ENCODE measurements at regions not wholly inside any gene's neighbourhood (a gene's known extent, or its start where the extent isn't known, plus 50 kb on each side); places are given as distances from the start of the nearest gene placed in this dataset.
"Not testable (repeated sequence)": the region's sequence is repeated elsewhere in the genome, so short reads cannot be mapped to it uniquely, and the experiment has no call there.

DNA sequence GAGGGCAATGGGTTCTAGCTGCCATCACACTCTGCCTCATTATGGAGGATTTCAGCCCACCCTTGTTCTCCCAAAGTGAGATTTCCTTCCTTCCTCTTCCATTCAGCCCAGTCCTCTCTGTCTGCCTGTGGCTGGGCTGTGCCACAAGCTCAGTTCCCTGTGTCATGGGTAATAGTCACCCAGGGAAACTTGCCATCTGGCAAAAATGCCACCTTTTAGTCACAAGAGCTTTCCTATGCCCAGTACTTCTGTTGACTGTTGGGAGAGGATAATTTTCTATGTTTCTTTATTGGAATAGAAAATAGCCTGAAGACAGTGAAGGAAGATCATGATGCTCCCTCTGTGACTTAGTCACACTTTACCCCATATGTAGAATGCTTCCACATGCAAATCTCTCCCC lies 71.4 kb downstream of the TLR4 start:
- DNase-seq (ENCODE audit: low read depth in 3 of 3), result no peak

DNA sequence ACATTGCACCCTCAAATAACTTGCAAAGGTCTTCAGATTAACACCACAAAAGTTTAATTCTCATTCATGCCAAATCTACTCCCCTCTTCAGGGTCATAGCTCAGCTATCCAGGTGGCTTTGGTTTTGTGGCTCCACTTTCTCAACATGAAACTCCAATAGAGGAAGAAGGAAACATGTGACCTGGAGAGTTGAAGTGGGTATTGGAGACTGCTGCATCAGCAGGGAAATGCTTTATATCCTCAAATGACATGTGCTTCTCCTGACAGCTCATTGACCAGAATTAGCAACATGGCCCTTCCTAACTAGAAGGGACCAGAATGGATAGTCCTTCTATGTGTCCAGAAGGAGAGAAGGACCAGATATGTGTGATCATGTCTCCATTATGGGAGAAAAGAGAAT lies 73.6 kb downstream of the TLR4 start:
- no peak for DNase-seq (ENCODE audit: low read depth in 3 of 3)

DNA sequence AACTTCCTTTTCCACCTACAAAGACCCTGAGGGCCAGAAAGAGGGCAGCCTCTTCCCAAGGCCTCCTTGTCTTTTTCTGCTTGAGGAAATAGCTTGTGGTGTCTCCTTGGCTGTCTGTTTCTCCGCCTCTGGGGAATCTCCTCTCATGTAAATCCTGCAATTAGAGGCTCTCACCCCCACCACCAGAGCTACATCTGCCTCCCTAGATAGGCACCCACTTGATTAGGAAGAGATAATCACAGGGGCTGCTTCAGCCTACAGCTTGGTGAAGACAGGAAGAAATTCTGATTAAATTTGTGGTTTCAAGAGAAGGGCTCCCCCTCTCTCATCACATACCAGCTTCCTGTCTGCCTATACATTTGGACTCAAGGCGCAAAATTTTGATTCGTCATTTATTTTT lies 75.6 kb downstream of the TLR4 start:
- no peak for DNase-seq (ENCODE audit: low read depth in 3 of 3)

GRCh38 chr9:117782931-117783788 lies 79.0 kb downstream of the TLR4 start:
- peak; percentile 7 to 28 (median 20) for DNase-seq (ENCODE audit: low read depth in 3 of 3)

DNA sequence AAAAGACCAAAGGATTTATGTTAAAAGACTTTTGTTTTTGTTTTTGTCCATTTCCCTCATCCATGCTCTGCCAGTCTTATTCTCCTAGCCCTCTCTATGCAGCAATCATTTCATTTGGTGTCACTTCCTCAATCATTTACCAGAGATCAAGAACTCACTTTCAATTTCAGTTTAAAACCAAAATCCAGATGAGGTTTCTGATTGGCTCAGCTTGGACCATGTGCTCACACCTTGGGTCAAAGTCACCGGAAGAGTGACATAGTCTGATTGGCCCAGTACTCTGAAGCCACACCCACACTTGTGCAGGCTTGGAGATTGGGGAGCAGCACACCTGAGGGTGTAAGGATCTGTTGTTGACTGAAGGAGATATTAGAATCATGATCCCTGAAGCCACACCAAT lies 79.6 kb downstream of the TLR4 start:
- no peak for DNase-seq (ENCODE audit: low read depth in 3 of 3)

- no peak for DNase-seq (ENCODE audit: low read depth in 3 of 3)
These were observed 80.8 kb downstream of the TLR4 start for GRCh38 chr9:117784996-117785395.

DNA sequence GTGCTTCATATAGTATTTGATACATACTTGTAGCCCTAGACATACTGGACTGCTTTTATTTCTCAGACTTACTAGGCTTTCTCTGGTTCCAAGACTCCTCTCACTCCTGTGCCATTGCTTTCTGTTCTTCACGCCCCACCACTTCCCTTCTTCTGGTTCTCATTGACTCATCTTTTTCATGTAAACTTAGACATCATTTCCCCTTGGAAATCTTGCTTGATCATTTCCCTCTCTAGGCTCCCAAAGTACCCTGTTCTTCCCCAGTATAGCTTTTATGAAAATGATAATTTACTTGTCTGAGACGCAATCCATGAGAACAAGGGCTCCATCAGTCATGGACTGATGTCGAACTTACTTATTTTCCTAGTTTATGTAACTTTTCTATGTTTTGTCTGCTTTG lies 83.5 kb downstream of the TLR4 start:
- no peak for DNase-seq (ENCODE audit: low read depth in 3 of 3)

- no peak for DNase-seq (ENCODE audit: low read depth in 3 of 3)
These were observed 91.1 kb downstream of the TLR4 start for GRCh38 chr9:117795271-117795670.

GRCh38 chr9:117796681-117797080 lies 92.5 kb downstream of the TLR4 start:
- DNase-seq (ENCODE audit: low read depth in 3 of 3), result no peak

GRCh38 chr9:117800389-117800788 lies 96.2 kb downstream of the TLR4 start:
- DNase-seq (ENCODE audit: low read depth in 3 of 3), result no peak

- no peak for DNase-seq (ENCODE audit: low read depth in 3 of 3)
These were observed 105.5 kb downstream of the TLR4 start for GRCh38 chr9:117809751-117810150.

DNA sequence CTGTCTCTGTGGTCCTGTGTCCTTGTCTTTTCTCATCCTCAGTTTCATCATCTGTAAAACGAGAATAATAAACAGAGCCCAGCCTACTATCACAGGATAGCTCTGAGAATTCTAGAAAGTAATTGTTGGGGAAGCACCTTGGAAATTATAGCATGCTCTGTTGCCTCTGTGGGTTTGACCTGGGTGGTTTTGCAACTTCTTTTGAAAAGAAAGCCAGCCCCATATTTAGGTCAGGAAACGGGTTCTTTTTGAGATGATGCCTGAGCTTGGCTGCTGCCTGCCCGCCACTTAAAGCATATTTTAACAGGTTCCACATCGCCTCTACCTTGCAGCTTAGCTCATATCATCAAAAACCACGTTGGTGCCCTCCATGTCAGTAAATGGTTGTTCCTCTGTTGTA lies 111.1 kb downstream of the TLR4 start:
- DNase-seq (ENCODE audit: low read depth in 3 of 3), result no peak

- no peak for DNase-seq (ENCODE audit: low read depth in 3 of 3)
These were observed 111.7 kb downstream of the TLR4 start for GRCh38 chr9:117815948-117816347.

GRCh38 chr9:117821954-117822353 lies 117.8 kb downstream of the TLR4 start:
- DNase-seq (ENCODE audit: low read depth in 3 of 3), result no peak

DNA sequence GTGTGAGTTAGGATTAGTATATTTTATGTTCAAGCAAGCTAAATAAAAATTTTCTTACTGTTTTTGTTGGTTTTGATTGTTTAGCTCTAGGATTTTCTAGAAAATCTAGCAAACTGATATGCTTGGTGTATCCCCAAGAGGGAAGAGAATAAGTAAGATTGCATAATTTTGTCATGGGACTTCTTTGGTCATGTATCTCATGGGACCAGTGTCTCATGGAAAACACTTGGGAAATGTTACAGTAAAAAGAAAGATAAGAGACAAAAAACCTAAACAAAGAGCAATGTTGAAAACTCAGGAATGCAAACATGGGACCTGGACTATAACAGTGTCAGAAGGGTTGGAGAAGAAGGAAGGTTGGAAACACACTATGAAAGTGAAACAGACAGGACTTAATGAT lies 119.4 kb downstream of the TLR4 start:
- DNase-seq (ENCODE audit: low read depth in 3 of 3), result no peak

GRCh38 chr9:117825609-117826347 lies 121.6 kb downstream of the TLR4 start:
- peak; percentile 0 to 36 (median 6) for DNase-seq (ENCODE audit: low read depth in 3 of 3)

DNA sequence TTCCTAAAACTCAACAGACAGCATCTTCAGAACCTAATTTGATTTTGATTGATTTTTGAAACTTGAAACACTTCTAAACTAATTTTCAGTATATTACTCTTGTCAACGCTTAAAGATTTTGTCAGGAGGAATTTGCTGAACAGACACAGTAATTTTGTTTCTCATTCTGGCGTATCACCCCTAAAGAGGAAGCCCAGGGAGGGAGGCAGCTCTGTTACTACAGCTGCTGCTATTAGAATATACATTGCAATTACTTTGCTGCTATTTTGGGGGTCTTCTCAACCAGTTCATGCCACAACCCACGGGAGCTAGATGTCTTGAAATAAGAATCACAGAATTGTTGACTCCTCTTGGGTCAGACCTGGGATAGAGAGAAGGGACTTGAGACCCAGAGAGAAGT lies 122.6 kb downstream of the TLR4 start:
- DNase-seq (ENCODE audit: low read depth in 3 of 3), result no peak

DNA sequence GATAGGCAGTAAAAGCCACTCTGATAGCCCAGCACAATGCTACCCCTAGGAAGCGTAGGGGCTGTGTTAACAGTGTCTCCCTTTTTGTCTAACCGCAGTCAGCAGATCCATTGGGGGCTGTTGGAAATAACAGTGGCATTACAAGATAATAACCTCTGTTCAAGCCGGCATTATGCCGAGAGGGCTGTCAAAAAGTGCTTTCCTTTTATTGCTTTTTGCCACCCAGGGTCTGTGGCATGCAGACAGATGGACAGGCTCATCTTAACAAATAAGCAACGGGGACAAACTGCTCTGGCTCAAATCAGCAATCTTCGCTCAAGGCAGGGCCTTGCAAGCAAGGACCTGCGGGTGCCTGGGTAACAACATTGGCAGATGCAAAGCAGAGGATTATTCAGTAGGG lies 123.3 kb downstream of the TLR4 start:
- no peak for DNase-seq (ENCODE audit: low read depth in 3 of 3)

GRCh38 chr9:117828466-117828865 lies 124.3 kb downstream of the TLR4 start:
- DNase-seq (ENCODE audit: low read depth in 3 of 3), result no peak

- DNase-seq (ENCODE audit: low read depth in 3 of 3), result no peak
These were observed 131.6 kb downstream of the TLR4 start for GRCh38 chr9:117835798-117836197.

DNA sequence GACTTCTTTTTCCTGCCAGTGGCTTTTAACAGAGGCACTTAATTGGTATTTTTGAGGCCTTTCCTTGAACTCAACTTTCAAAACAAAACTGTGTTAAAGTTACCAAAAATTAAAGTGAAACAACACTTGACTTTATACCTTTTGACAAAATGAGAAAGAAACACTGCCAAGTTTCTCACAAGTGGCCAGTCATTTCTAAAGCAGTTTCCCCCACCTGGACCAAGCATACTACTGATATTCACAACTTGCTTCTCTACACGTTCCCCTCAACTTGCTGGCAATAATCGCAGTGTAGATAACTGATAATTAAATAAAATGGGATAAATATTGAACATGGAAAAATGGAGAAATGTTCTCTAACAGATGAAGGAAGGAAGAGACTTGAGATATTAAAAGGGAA lies 135.7 kb downstream of the TLR4 start:
- DNase-seq (ENCODE audit: low read depth in 3 of 3), result no peak

DNA sequence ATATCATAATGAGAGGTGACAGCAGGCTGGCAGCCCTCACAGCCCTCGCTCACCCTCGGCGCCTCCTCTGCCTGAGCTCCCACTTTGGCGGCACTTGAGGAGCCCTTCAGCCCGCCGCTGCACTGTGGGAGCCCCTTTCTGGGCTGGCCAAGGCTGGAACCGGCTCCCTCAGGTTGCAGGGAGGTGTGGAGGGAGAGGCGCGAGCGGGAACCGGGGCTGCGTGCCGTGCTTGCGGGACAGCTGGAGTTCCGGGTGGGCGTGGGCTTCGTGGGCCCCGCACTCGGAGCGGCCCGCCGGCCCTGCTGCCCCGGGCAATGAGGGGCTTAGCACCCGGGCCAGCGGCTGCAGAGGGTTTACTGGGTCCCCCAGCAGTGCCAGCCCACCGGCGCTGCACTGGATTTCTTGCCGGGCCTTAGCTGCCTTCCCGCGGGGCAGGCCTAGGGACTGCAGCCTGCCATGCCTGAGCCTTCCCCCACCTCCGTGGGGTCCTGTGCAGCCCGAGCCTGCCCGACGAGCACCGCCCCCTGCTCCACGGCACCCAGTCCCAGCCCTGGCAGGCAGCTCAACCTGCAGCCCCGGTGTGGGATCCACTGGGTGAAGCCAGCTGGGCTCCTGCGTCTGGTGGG lies 147.7 kb downstream of the TLR4 start:
- DNase-seq (ENCODE audit: low read depth in 3 of 3), result not testable (repeated sequence)

GRCh38 chr9:117858561-117858960 lies 154.4 kb downstream of the TLR4 start:
- no peak for DNase-seq (ENCODE audit: low read depth in 3 of 3)
